ENCODE measurements at regions not wholly inside any gene's neighbourhood (a gene's known extent, or its start where the extent isn't known, plus 50 kb on each side); places are given as distances from the start of the nearest gene placed in this dataset.

GRCh38 chr14:98474900-98475299 is 797.1 kb downstream of the BCL11B start:
- CTCF ChIA-PET: no interaction called here
- no peak for TF ChIP-seq GATA2 (IDR thresholded peaks at IDR 0.05; ENCODE audit: insufficient read depth, insufficient read length, low read depth, low read length)
- no peaks in the 10 kb centered on the region for H3K27me3 ChIP-seq (ENCODE audit: control insufficient read depth in 2 of 2, insufficient read depth in 2 of 2, low read length in 2 of 2)
- H3K4me2 ChIP-seq (ENCODE audit: insufficient read depth, low read length): no peak overlapping the region
- H3K27ac ChIP-seq (ENCODE audit: insufficient read depth, low read depth, low read length): no peak overlapping the region
- no peak overlapping the region for H2AFZ ChIP-seq (ENCODE audit: low read depth, low read length)
- no TSS peak for BruUV-seq (replicated peaks)
- FAIRE-seq: no peak
- H3K4me3 ChIP-seq (replicated peaks in 1 of 3; ENCODE audit: insufficient read depth in 1 of 3, low read depth in 1 of 3, low read length in 3 of 3): no peak overlapping the region
- H4K20me1 ChIP-seq (replicated peaks; ENCODE audit: control insufficient read depth, extremely low read depth, insufficient read depth, low read length): no peaks in the 10 kb centered on the region
- dilution Hi-C loops (cut with MboI; ENCODE audit: extremely low pct_ligation_motif_present, low sequenced_read_pairs) (no loop called here), intact Hi-C loops (cut with micrococcal nuclease) (no loop called here)
- H3K9me1 ChIP-seq (replicated peaks; ENCODE audit: control insufficient read depth, extremely low read depth, insufficient read depth, low read length): no peaks in the 10 kb centered on the region
- POLR2A ChIA-PET: no interaction called here
- no peaks in the 10 kb centered on the region for H3K4me1 ChIP-seq (ENCODE audit: control insufficient read depth, extremely low read depth, insufficient read depth, low read length)
- peaks cover 4% of the 10 kb centered on the region for H3K9me3 ChIP-seq (replicated peaks; ENCODE audit: control insufficient read depth, insufficient read depth, low read length)
- no peaks in the 10 kb centered on the region for H3K79me2 ChIP-seq (ENCODE audit: control insufficient read depth, insufficient read depth, low read length)
- no peaks in the 10 kb centered on the region for H3K36me3 ChIP-seq (ENCODE audit: control insufficient read depth in 2 of 2, extremely low read depth in 1 of 2, insufficient read depth in 2 of 2, low read length in 2 of 2)
- DNase-seq (ENCODE audit: low read depth, low spot score): no peak
- no peak overlapping the region for H3K9ac ChIP-seq (replicated peaks; ENCODE audit: extremely low read depth, insufficient read depth, low read length)

GRCh38 chr14:98477935-98478334 is 794.1 kb downstream of the BCL11B start:
- Histone ChIP-seq H4K20me1 (replicated peaks; ENCODE audit: control insufficient read depth, extremely low read depth, insufficient read depth, low read length) (no peaks in the 10 kb centered on the region), H3K4me1 (ENCODE audit: control insufficient read depth, extremely low read depth, insufficient read depth, low read length) (no peaks in the 10 kb centered on the region), H3K4me2 (ENCODE audit: insufficient read depth, low read length) (no peak overlapping the region), H3K4me3 (replicated peaks in 1 of 3; ENCODE audit: insufficient read depth in 1 of 3, low read depth in 1 of 3, low read length in 3 of 3) (no peak overlapping the region), H3K9ac (replicated peaks; ENCODE audit: extremely low read depth, insufficient read depth, low read length) (no peak overlapping the region), H3K36me3 (ENCODE audit: control insufficient read depth in 2 of 2, extremely low read depth in 1 of 2, insufficient read depth in 2 of 2, low read length in 2 of 2) (no peaks in the 10 kb centered on the region), H2AFZ (ENCODE audit: low read depth, low read length) (no peak overlapping the region), H3K79me2 (ENCODE audit: control insufficient read depth, insufficient read depth, low read length) (no peaks in the 10 kb centered on the region), H3K27me3 (ENCODE audit: control insufficient read depth in 2 of 2, insufficient read depth in 2 of 2, low read length in 2 of 2) (no peaks in the 10 kb centered on the region), H3K9me1 (replicated peaks; ENCODE audit: control insufficient read depth, extremely low read depth, insufficient read depth, low read length) (no peaks in the 10 kb centered on the region), H3K9me3 (replicated peaks; ENCODE audit: control insufficient read depth, insufficient read depth, low read length) (no peaks in the 10 kb centered on the region), H3K27ac (ENCODE audit: insufficient read depth, low read depth, low read length) (no peak overlapping the region)
- FAIRE-seq (no peak), DNase-seq (ENCODE audit: low read depth, low spot score) (no peak)
- intact Hi-C loops (cut with micrococcal nuclease): no loop called here
- ChIA-PET POLR2A (no interaction called here), CTCF (no interaction called here)
- TF ChIP-seq POLR2AphosphoS5 (IDR thresholded peaks at IDR 0.05; ENCODE audit: insufficient read depth, low read depth, low read length) (no peak), MYC (IDR thresholded peaks at IDR 0.05; ENCODE audit: low read depth, low read length) (no peak), CTCF (IDR thresholded peaks at IDR 0.05; ENCODE audit: extremely low read depth in 1 of 2, insufficient read depth in 1 of 2, low read depth in 1 of 2, low read length in 2 of 2) (no peak), EZH2 (IDR thresholded peaks at IDR 0.05; ENCODE audit: borderline replicate concordance, low read depth, low read length, severe bottlenecking) (no peak), JUN (IDR thresholded peaks at IDR 0.05; ENCODE audit: borderline replicate concordance, insufficient read depth, insufficient read length, low read depth) (no peak), GATA2 (IDR thresholded peaks at IDR 0.05; ENCODE audit: insufficient read depth, insufficient read length, low read depth, low read length) (no peak), FOS (IDR thresholded peaks at IDR 0.05; ENCODE audit: borderline replicate concordance, insufficient read depth, low read length) (no peak), MAX (IDR thresholded peaks at IDR 0.05; ENCODE audit: insufficient read depth, insufficient read length) (no peak), POLR2A (IDR thresholded peaks at IDR 0.05; ENCODE audit: low read depth, low read length) (no peak)
- BruUV-seq (replicated peaks): no TSS peak
- dilution Hi-C loops (cut with MboI; ENCODE audit: extremely low pct_ligation_motif_present, low sequenced_read_pairs): no loop called here
